K562 (cell line): ENCODE measurements at regions not wholly inside any gene's neighbourhood (a gene's known extent, or its start where the extent isn't known, plus 50 kb on each side); places are given as distances from the start of the nearest gene placed in this dataset.

ENCODE experiments used
- ATAC-seq: fragments of 200-7000 bp; cut with Tn5 transposase; 3 replicates; pipeline ENCODE4 v1.9.1; 2020; ENCODE audit warnings: moderate library complexity
- BruUV-seq: library from RNA; stranded (reverse); fragments of 400-500 nt; replicated peaks from 2 replicates; lab custom pipeline; 2021; lab: Mats Ljungman, UMichigan
- CTCF ChIA-PET: fragments of 300-600 bp; formaldehyde crosslinking; extraction: SDS; loops from one replicate; lab custom pipeline; 2021; ENCODE audit warnings: low intra/inter-chr PET ratio; lab: Yijun Ruan, JAX
- POLR2A ChIA-PET: fragments of 300-600, 350-650 bp; sonication (Branson Sonifier 250); formaldehyde crosslinking; extraction: SDS; loops from one replicate; lab custom pipeline; 2021; ENCODE audit warnings: antibody characterized with exemption, inconsistent platforms; lab: Yijun Ruan, JAX
- DNase-seq, 4 experiments: peaks; one replicate each; pipeline versions ENCODE4 v3.0.0 to v3.0.0-alpha.2; 2011 to 2018; ENCODE audit warnings: low spot score in 3 of 4, mixed read lengths in 3 of 4; ENCODE audit errors: extremely low read depth in 1 of 4
- FAIRE-seq: peaks from 2 replicates; lab custom pipeline; 2011; peaks lifted over from hg19 to GRCh38; lab: Jason Lieb, UNC
- H2AFZ ChIP-seq: 2 replicates; pipeline ENCODE4 v1.6.0; 2011; ENCODE audit warnings: low read depth, low read length, control low read depth, inconsistent platforms
- H3K27ac ChIP-seq: fragments of 200-600 bp; 3 replicates; pipeline ENCODE4 v1.8.0; 2011; ENCODE audit warnings: low read depth, mild to moderate bottlenecking, control low read depth, inconsistent platforms, low read length, moderate library complexity, mixed read lengths; ENCODE audit errors: extremely low read depth
- H3K27me3 ChIP-seq, 2 experiments: fragments of 300-600 bp in 1 of 2; 2 replicates in 1 of 2; 3 replicates in 1 of 2; pipeline versions ENCODE4 v1.6.0 to v1.8.0; 2011; ENCODE audit warnings: inconsistent platforms in 2 of 2, low read length in 2 of 2, mild to moderate bottlenecking in 1 of 2, mixed read lengths in 1 of 2, moderate library complexity in 1 of 2; ENCODE audit not compliant: control insufficient read depth in 2 of 2, insufficient read depth in 2 of 2
- H3K36me3 ChIP-seq: fragments of 300-600 bp; 3 replicates; pipeline ENCODE4 v1.8.0; 2011; ENCODE audit warnings: mild to moderate bottlenecking, low read length, inconsistent platforms; ENCODE audit not compliant: control insufficient read depth, insufficient read depth
- H3K4me1 ChIP-seq, 2 experiments: fragments of 200-600 bp in 1 of 2; replicated peaks in 1 of 2; 2 replicates in 1 of 2; 3 replicates in 1 of 2; pipeline versions ENCODE4 v1.5.1 to v1.8.0; 2011; ENCODE audit warnings: inconsistent platforms in 2 of 2, low read length in 2 of 2, mild to moderate bottlenecking in 1 of 2, mixed read lengths in 1 of 2, moderate library complexity in 1 of 2; ENCODE audit not compliant: control insufficient read depth in 2 of 2, insufficient read depth in 2 of 2
- H3K4me2 ChIP-seq: 2 replicates; pipeline ENCODE4 v1.6.1; 2011; ENCODE audit warnings: low read length, control low read depth, inconsistent platforms, mixed read lengths; ENCODE audit not compliant: insufficient read depth
- H3K4me3 ChIP-seq: fragments of 200-600 bp; sonication (generic), shearing (Covaris generic); 2 replicates; pipeline ENCODE4 v1.5.1; 2016; ENCODE audit warnings: control low read depth, inconsistent platforms
- H3K79me2 ChIP-seq: fragments of 200-600 bp; 3 replicates; pipeline ENCODE4 v1.8.0; 2011; ENCODE audit warnings: low read length, inconsistent platforms; ENCODE audit not compliant: control insufficient read depth, insufficient read depth
- H3K9ac ChIP-seq, 2 experiments: 2 replicates each; pipeline versions ENCODE4 v1.6.0 to v1.6.1; 2011; ENCODE audit warnings: low read depth in 2 of 2, low read length in 2 of 2, control low read depth in 1 of 2, inconsistent platforms in 1 of 2, mild to moderate bottlenecking in 1 of 2, mixed read lengths in 1 of 2; ENCODE audit not compliant: insufficient read depth in 1 of 2
- H3K9me1 ChIP-seq: one replicate; pipeline ENCODE4 v1.6.0; 2011; ENCODE audit warnings: inconsistent platforms, mild to moderate bottlenecking, low read length, moderate library complexity; ENCODE audit not compliant: control insufficient read depth, insufficient read depth
- H3K9me3 ChIP-seq: replicated peaks from 2 replicates; pipeline ENCODE4 v1.5.1; 2011; ENCODE audit warnings: low read depth, low read length, inconsistent platforms; ENCODE audit not compliant: control insufficient read depth, insufficient read depth
- H4K20me1 ChIP-seq: replicated peaks from 2 replicates; pipeline ENCODE4 v1.6.1; 2011; ENCODE audit warnings: low read length, inconsistent platforms, mixed read lengths; ENCODE audit not compliant: control insufficient read depth, insufficient read depth
- ADNP ChIP-seq: fragments of 200-800 bp; sonication (Bioruptor generic); IDR thresholded peaks from 2 replicates; pipeline ENCODE4 v1.6.1; 2016; ENCODE audit warnings: missing genetic modification characterization, missing compliant biosample characterization
- ERF ChIP-seq: fragments of 450-650 bp; formaldehyde crosslinking; IDR thresholded peaks from 2 replicates; pipeline ENCODE4 v1.4.0; 2020; ENCODE audit warnings: mild to moderate bottlenecking, mixed read lengths
- FOXA1 ChIP-seq: fragments of 450-650 bp; IDR thresholded peaks from 2 replicates; pipeline ENCODE4 v1.6.1; 2016; ENCODE audit warnings: mild to moderate bottlenecking, borderline replicate concordance
- FOXK2 ChIP-seq, 2 experiments: fragments of 450-650 bp; IDR thresholded peaks in 1 of 2; conservative IDR thresholded peaks in 1 of 2; 2 replicates each; pipeline ENCODE4 v1.6.1; 2016; ENCODE audit warnings: low read depth in 2 of 2, mild to moderate bottlenecking in 1 of 2
- ILK ChIP-seq: fragments of 450-650 bp; IDR thresholded peaks from 2 replicates; pipeline ENCODE4 v1.6.1; 2016; ENCODE audit warnings: missing genetic modification characterization, low read depth, mild to moderate bottlenecking, missing compliant biosample characterization, moderate library complexity, borderline replicate concordance
- MCM2 ChIP-seq: fragments of 450-650 bp; IDR thresholded peaks from 2 replicates; pipeline ENCODE4 v1.6.1; 2017; ENCODE audit warnings: low read depth, mild to moderate bottlenecking
- MIER1 ChIP-seq: fragments of 450-650 bp; IDR thresholded peaks from 2 replicates; pipeline ENCODE4 v1.6.1; 2016; ENCODE audit warnings: antibody characterized with exemption, mild to moderate bottlenecking, low read depth
- PTBP1 ChIP-seq: fragments of 200-400 bp; formaldehyde crosslinking; IDR thresholded peaks from 2 replicates; pipeline ENCODE4 v1.6.1; 2017; ENCODE audit warnings: low read depth, low read length
- SMARCA4 ChIP-seq: fragments of 450-650 bp; IDR thresholded peaks from 2 replicates; pipeline ENCODE4 v1.6.1; 2016
- ZNF140 ChIP-seq: fragments of 250-450 bp; sonication (Bioruptor Pico); IDR thresholded peaks from 2 replicates; pipeline ENCODE4 v1.8.0; 2021; ENCODE audit warnings: moderate library complexity, mild to moderate bottlenecking, inconsistent platforms
- ZSCAN32 ChIP-seq: fragments of 450-650 bp; formaldehyde crosslinking; IDR thresholded peaks from 2 replicates; pipeline ENCODE4 v1.4.0; 2020; ENCODE audit warnings: mild to moderate bottlenecking, moderate library complexity
- WGBS: fragments of 100-300 bp; shearing (Covaris generic); methylation state at CpG from one replicate; pipeline ENCODE4 v1.1.6; 2016; ENCODE audit warnings: low coverage, mixed read lengths; ENCODE audit not compliant: insufficient coverage; ENCODE audit errors: missing lambda C conversion rate; 5-methylcytosine and 5-hydroxymethylcytosine counted together
- in situ Hi-C: fragments of 300-500 bp; cut with MboI; formaldehyde crosslinking; loops from 4 replicates; pipeline ENCODE4 v1.15.0; 2018; ENCODE audit warnings: inconsistent platforms, mixed read lengths
- intact Hi-C: fragments of 100-400 bp; cut with micrococcal nuclease; formaldehyde crosslinking; loops from 2 replicates; pipeline ENCODE4 v1.14.2; 2022
- TF ChIP-seq, protein P1 (sequence below), 2 experiments: fragments of 450-650 bp in 1 of 2; sonication (generic) in 1 of 2; formaldehyde crosslinking in 1 of 2; IDR thresholded peaks in 1 of 2; conservative IDR thresholded peaks in 1 of 2; 2 replicates each; pipeline versions ENCODE4 v1.6.1 to v1.8.1; 2016 to 2023; ENCODE audit warnings: mild to moderate bottlenecking in 2 of 2, moderate library complexity in 2 of 2, inconsistent platforms in 1 of 2, missing genetic modification reagents in 1 of 2
- TF ChIP-seq, protein P2 (sequence below): sonication (generic); formaldehyde crosslinking; IDR thresholded peaks from 2 replicates; pipeline ENCODE4 v1.8.0; 2022; ENCODE audit warnings: missing genetic modification reagents, mild to moderate bottlenecking, borderline replicate concordance
- TF ChIP-seq, protein P3 (sequence below): sonication (generic); formaldehyde crosslinking; IDR thresholded peaks from 2 replicates; pipeline ENCODE4 v1.8.0; 2022; ENCODE audit warnings: mild to moderate bottlenecking, missing genetic modification reagents
- TF ChIP-seq, protein P4 (sequence below): fragments of 250-450 bp; sonication (Bioruptor Pico); IDR thresholded peaks from 2 replicates; pipeline ENCODE4 v1.5.0; 2020; ENCODE audit warnings: mild to moderate bottlenecking, borderline replicate concordance

DNA sequence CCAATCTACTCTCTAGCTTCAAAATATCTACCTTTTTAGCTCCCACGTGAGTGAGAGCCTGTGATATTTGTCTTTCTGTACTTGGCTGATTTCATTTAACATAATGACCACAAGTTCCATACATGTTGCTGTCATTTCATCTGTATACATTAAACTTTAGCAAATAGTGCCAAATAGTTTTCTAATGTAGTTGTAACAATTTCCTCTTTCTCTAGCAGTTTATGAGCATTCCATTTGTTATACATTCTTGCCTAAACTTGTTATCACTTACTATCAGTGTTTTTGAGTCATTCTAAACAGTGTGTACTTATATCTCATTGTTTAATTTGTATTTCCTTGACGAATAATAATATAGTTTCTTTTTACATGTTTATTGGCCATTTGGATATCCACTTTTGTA, 77.2 kb downstream of the NEUROD6 start (continued):
- TF ChIP-seq, protein P1, sequence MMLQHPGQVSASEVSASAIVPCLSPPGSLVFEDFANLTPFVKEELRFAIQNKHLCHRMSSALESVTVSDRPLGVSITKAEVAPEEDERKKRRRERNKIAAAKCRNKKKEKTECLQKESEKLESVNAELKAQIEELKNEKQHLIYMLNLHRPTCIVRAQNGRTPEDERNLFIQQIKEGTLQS (IDR thresholded peaks at IDR 0.05): no peak
- TF ChIP-seq, protein P1 (CRISPR knock-in tag; conservative IDR thresholded peaks at IDR 0.05): no peak
- no peak for TF ChIP-seq ZSCAN32 (CRISPR knock-in tag)

DNA sequence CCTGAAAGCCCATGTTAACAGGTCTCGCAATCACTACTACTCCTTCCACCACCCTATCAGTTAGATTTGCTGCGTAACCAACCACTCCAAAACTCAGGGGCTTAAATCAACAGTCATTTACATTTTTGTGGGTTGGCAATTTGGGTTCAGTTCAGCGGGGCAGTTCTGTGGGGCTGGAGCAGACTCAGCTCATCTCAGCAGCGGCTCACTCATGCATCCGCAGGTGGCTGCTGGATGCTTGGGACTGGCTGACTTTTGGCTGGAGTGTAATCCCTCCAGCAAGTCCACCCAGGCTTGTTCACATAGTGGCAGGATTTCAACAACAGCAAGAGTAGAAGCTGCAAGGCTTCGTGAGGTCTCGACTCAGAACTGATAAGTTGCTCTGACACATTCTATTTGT, 79.2 kb downstream of the NEUROD6 start:
- Histone ChIP-seq H3K36me3 (no peaks in the 10 kb centered on the region), H3K79me2 (no peaks in the 10 kb centered on the region), H3K9ac (no peak overlapping the region), H3K4me3 (no peak overlapping the region), H3K4me2 (no peak overlapping the region), H3K9me1 (no peaks in the 10 kb centered on the region), H4K20me1 (no peaks in the 10 kb centered on the region), H3K27me3 (no peaks in the 10 kb centered on the region; a peak in 1 of 5 replicates), H2AFZ (no peak overlapping the region), H3K27ac (no peak overlapping the region), H3K4me1 (no peaks in the 10 kb centered on the region), H3K9me3 (no peaks in the 10 kb centered on the region)
- intact Hi-C loops (no loop called here), in situ Hi-C loops (no loop called here)
- ChIA-PET CTCF (no interaction called here), POLR2A (no interaction called here)
- BruUV-seq: no TSS peak
- WGBS: 0% methylated on average over 7 of the region's 7 CpGs
- no peak for FAIRE-seq
- no peak for ATAC-seq
- DNase-seq: no peak
- TF ChIP-seq MIER1 (no peak), SMARCA4 (no peak), FOXK2 (conservative IDR thresholded peaks at IDR 0.05 in 1 of 2, IDR thresholded peaks at IDR 0.05 in 1 of 2; ENCODE audit: low read depth in 2 of 2) (no peak), ERF (CRISPR knock-in tag) (no peak), FOXA1 (no peak), MCM2 (no peak), ADNP (tag) (no peak), ZNF140 (no peak), ILK (tag) (no peak), PTBP1 (no peak)
- TF ChIP-seq, protein P2, sequence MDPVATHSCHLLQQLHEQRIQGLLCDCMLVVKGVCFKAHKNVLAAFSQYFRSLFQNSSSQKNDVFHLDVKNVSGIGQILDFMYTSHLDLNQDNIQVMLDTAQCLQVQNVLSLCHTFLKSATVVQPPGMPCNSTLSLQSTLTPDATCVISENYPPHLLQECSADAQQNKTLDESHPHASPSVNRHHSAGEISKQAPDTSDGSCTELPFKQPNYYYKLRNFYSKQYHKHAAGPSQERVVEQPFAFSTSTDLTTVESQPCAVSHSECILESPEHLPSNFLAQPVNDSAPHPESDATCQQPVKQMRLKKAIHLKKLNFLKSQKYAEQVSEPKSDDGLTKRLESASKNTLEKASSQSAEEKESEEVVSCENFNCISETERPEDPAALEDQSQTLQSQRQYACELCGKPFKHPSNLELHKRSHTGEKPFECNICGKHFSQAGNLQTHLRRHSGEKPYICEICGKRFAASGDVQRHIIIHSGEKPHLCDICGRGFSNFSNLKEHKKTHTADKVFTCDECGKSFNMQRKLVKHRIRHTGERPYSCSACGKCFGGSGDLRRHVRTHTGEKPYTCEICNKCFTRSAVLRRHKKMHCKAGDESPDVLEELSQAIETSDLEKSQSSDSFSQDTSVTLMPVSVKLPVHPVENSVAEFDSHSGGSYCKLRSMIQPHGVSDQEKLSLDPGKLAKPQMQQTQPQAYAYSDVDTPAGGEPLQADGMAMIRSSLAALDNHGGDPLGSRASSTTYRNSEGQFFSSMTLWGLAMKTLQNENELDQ (CRISPR knock-in tag): no peak
- TF ChIP-seq, protein P3, sequence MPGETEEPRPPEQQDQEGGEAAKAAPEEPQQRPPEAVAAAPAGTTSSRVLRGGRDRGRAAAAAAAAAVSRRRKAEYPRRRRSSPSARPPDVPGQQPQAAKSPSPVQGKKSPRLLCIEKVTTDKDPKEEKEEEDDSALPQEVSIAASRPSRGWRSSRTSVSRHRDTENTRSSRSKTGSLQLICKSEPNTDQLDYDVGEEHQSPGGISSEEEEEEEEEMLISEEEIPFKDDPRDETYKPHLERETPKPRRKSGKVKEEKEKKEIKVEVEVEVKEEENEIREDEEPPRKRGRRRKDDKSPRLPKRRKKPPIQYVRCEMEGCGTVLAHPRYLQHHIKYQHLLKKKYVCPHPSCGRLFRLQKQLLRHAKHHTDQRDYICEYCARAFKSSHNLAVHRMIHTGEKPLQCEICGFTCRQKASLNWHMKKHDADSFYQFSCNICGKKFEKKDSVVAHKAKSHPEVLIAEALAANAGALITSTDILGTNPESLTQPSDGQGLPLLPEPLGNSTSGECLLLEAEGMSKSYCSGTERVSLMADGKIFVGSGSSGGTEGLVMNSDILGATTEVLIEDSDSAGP: no peak
- TF ChIP-seq, protein P4, sequence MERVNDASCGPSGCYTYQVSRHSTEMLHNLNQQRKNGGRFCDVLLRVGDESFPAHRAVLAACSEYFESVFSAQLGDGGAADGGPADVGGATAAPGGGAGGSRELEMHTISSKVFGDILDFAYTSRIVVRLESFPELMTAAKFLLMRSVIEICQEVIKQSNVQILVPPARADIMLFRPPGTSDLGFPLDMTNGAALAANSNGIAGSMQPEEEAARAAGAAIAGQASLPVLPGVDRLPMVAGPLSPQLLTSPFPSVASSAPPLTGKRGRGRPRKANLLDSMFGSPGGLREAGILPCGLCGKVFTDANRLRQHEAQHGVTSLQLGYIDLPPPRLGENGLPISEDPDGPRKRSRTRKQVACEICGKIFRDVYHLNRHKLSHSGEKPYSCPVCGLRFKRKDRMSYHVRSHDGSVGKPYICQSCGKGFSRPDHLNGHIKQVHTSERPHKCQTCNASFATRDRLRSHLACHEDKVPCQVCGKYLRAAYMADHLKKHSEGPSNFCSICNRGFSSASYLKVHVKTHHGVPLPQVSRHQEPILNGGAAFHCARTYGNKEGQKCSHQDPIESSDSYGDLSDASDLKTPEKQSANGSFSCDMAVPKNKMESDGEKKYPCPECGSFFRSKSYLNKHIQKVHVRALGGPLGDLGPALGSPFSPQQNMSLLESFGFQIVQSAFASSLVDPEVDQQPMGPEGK (CRISPR knock-in tag): no peak
